Panc1 (cell line): ENCODE measurements at regions not wholly inside any gene's neighbourhood (a gene's known extent, or its start where the extent isn't known, plus 50 kb on each side); places are given as distances from the start of the nearest gene placed in this dataset.

Source experiments
- POLR2AphosphoS5 ChIP-seq: IDR thresholded peaks from 2 replicates; pipeline ENCODE4 v1.6.1; 2012; ENCODE audit warnings: mild to moderate bottlenecking, low read depth, low read length, moderate library complexity
- TF ChIP-seq, protein P1 (sequence below): fragments of 450-650 bp; IDR thresholded peaks from 2 replicates; pipeline ENCODE4 v1.5.1; 2017; ENCODE audit warnings: mild to moderate bottlenecking
- TF ChIP-seq, protein P2 (sequence below), 2 experiments: IDR thresholded peaks; 2 replicates each; pipeline ENCODE4 v1.6.1; 2011 to 2012; ENCODE audit warnings: low read depth in 2 of 2, control low read depth in 1 of 2, low read length in 1 of 2, mild to moderate bottlenecking in 1 of 2, moderate library complexity in 1 of 2; ENCODE audit not compliant: insufficient read depth in 1 of 2

- TF ChIP-seq POLR2AphosphoS5 = no peak
- TF ChIP-seq, protein P1, sequence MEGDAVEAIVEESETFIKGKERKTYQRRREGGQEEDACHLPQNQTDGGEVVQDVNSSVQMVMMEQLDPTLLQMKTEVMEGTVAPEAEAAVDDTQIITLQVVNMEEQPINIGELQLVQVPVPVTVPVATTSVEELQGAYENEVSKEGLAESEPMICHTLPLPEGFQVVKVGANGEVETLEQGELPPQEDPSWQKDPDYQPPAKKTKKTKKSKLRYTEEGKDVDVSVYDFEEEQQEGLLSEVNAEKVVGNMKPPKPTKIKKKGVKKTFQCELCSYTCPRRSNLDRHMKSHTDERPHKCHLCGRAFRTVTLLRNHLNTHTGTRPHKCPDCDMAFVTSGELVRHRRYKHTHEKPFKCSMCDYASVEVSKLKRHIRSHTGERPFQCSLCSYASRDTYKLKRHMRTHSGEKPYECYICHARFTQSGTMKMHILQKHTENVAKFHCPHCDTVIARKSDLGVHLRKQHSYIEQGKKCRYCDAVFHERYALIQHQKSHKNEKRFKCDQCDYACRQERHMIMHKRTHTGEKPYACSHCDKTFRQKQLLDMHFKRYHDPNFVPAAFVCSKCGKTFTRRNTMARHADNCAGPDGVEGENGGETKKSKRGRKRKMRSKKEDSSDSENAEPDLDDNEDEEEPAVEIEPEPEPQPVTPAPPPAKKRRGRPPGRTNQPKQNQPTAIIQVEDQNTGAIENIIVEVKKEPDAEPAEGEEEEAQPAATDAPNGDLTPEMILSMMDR = no peak
- TF ChIP-seq, protein P2, sequence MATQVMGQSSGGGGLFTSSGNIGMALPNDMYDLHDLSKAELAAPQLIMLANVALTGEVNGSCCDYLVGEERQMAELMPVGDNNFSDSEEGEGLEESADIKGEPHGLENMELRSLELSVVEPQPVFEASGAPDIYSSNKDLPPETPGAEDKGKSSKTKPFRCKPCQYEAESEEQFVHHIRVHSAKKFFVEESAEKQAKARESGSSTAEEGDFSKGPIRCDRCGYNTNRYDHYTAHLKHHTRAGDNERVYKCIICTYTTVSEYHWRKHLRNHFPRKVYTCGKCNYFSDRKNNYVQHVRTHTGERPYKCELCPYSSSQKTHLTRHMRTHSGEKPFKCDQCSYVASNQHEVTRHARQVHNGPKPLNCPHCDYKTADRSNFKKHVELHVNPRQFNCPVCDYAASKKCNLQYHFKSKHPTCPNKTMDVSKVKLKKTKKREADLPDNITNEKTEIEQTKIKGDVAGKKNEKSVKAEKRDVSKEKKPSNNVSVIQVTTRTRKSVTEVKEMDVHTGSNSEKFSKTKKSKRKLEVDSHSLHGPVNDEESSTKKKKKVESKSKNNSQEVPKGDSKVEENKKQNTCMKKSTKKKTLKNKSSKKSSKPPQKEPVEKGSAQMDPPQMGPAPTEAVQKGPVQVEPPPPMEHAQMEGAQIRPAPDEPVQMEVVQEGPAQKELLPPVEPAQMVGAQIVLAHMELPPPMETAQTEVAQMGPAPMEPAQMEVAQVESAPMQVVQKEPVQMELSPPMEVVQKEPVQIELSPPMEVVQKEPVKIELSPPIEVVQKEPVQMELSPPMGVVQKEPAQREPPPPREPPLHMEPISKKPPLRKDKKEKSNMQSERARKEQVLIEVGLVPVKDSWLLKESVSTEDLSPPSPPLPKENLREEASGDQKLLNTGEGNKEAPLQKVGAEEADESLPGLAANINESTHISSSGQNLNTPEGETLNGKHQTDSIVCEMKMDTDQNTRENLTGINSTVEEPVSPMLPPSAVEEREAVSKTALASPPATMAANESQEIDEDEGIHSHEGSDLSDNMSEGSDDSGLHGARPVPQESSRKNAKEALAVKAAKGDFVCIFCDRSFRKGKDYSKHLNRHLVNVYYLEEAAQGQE (IDR thresholded peaks at IDR 0.05; ENCODE audit: insufficient read depth in 1 of 2, low read depth in 2 of 2, low read length in 1 of 2) = no peak
Observed at GRCh38 chr6:86722131-86722530, 215.2 kb upstream of the HTR1E start.
